Astrocyte (in vitro differentiated cells and primary cell): ENCODE measurements at regions not wholly inside any gene's neighbourhood (a gene's known extent, or its start where the extent isn't known, plus 50 kb on each side); places are given as distances from the start of the nearest gene placed in this dataset.

Source experiments
- DNase-seq: peaks from one replicate; pipeline ENCODE4 v3.0.0-alpha.2; 2010; ENCODE audit warnings: low read depth
- FAIRE-seq: peaks from 2 replicates; lab custom pipeline; 2011; peaks lifted over from hg19 to GRCh38; lab: Jason Lieb, UNC
- H2AFZ ChIP-seq: 2 replicates; pipeline ENCODE4 v1.6.0; 2012; ENCODE audit warnings: low read depth, low read length, inconsistent platforms
- H3K27ac ChIP-seq: 2 replicates; pipeline ENCODE4 v1.5.1; 2011; ENCODE audit warnings: low read depth, low read length, inconsistent platforms
- H3K27me3 ChIP-seq: 2 replicates; pipeline ENCODE4 v1.6.0; 2011; ENCODE audit warnings: low read length, inconsistent platforms; ENCODE audit not compliant: insufficient read depth
- H3K36me3 ChIP-seq: 2 replicates; pipeline ENCODE4 v1.5.1; 2011; ENCODE audit warnings: low read length, inconsistent platforms; ENCODE audit not compliant: insufficient read depth
- H3K4me1 ChIP-seq: 2 replicates; pipeline ENCODE4 v1.5.1; 2011; ENCODE audit warnings: low read length, inconsistent platforms; ENCODE audit not compliant: insufficient read depth
- H3K4me2 ChIP-seq: 2 replicates; pipeline ENCODE4 v1.6.0; 2012; ENCODE audit warnings: low read length, inconsistent platforms
- H3K4me3 ChIP-seq: 2 replicates; pipeline ENCODE4 v1.5.1; 2011; ENCODE audit warnings: low read depth, mild to moderate bottlenecking, low read length, inconsistent platforms; ENCODE audit not compliant: insufficient read depth
- H3K79me2 ChIP-seq: 2 replicates; pipeline ENCODE4 v1.6.0; 2012; ENCODE audit warnings: mild to moderate bottlenecking, low read length, inconsistent platforms; ENCODE audit not compliant: insufficient read depth
- H3K9ac ChIP-seq: 2 replicates; pipeline ENCODE4 v1.6.0; 2012; ENCODE audit warnings: mild to moderate bottlenecking, low read length, inconsistent platforms
- H3K9me3 ChIP-seq: 2 replicates; pipeline ENCODE4 v1.5.1; 2012; ENCODE audit warnings: low read depth, mild to moderate bottlenecking, low read length, inconsistent platforms; ENCODE audit not compliant: insufficient read depth
- H4K20me1 ChIP-seq: 2 replicates; pipeline ENCODE4 v1.6.0; 2012; ENCODE audit warnings: low read length, inconsistent platforms; ENCODE audit not compliant: insufficient read depth
- H3K27ac Mint-ChIP-seq: one replicate; pipeline ENCODE4 v1.8.0; 2021; ENCODE audit warnings: mild to moderate bottlenecking, mixed read lengths; ENCODE audit not compliant: unreplicated experiment
- H3K27me3 Mint-ChIP-seq: one replicate; pipeline ENCODE4 v1.8.0; 2021; ENCODE audit warnings: low read depth, mixed read lengths; ENCODE audit not compliant: unreplicated experiment
- H3K36me3 Mint-ChIP-seq: one replicate; pipeline ENCODE4 v1.8.0; 2021; ENCODE audit warnings: low read depth, mixed read lengths; ENCODE audit not compliant: unreplicated experiment
- H3K4me1 Mint-ChIP-seq: one replicate; pipeline ENCODE4 v1.8.0; 2021; ENCODE audit warnings: low read depth, mixed read lengths; ENCODE audit not compliant: unreplicated experiment
- H3K4me3 Mint-ChIP-seq: one replicate; pipeline ENCODE4 v1.8.0; 2021; ENCODE audit warnings: mild to moderate bottlenecking, moderate library complexity, mixed read lengths; ENCODE audit not compliant: unreplicated experiment
- H3K9me3 Mint-ChIP-seq: one replicate; pipeline ENCODE4 v1.8.0; 2021; ENCODE audit warnings: mild to moderate bottlenecking, mixed read lengths; ENCODE audit not compliant: unreplicated experiment
- EZH2 ChIP-seq: IDR thresholded peaks from 2 replicates; pipeline ENCODE4 v1.6.1; 2012; ENCODE audit warnings: mild to moderate bottlenecking, low read length, inconsistent platforms; ENCODE audit not compliant: insufficient read depth
- TF ChIP-seq, protein P1 (sequence below): IDR thresholded peaks from 2 replicates; pipeline ENCODE4 v1.5.1; 2011; ENCODE audit warnings: low read depth, mild to moderate bottlenecking, inconsistent platforms, low read length, moderate library complexity; ENCODE audit not compliant: insufficient read depth

DNA sequence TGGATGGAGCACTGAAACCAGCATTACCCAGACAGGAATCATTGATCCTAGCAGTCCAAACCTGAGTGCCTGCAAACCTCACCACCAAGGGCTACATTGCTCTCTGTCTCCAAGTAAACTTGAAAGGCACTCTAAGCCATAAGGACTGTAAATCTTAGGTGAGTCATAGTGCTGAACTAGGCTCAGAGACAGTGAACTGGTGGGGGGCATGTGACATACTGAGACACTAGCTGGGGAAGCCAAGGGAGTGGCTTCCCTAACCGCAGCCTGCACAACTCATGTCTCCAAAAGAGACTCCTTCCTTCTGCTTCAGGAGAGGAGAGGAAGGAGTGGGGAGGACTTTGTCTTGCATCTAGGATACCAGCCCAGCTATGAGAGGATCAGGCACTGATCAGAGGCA lies 235.5 kb upstream of the ACTRT1 start:
- H3K36me3 ChIP-seq: no peaks in the 10 kb centered on the region
- H3K4me2 ChIP-seq: no peak overlapping the region
- Mint-ChIP-seq H3K36me3 (no peaks in the 10 kb centered on the region), H3K27me3 (no peaks in the 10 kb centered on the region), H3K4me3 (no peak overlapping the region), H3K9me3 (no peaks in the 10 kb centered on the region), H3K27ac (no peak overlapping the region), H3K4me1 (peaks cover 1% of the 10 kb centered on the region)
- no peaks in the 10 kb centered on the region for H4K20me1 ChIP-seq
- no peak overlapping the region for H2AFZ ChIP-seq
- FAIRE-seq (no peak), DNase-seq (no peak)
- no peaks in the 10 kb centered on the region for H3K4me1 ChIP-seq
- H3K79me2 ChIP-seq: no peaks in the 10 kb centered on the region
- no peak overlapping the region for H3K27ac ChIP-seq
- no peak for TF ChIP-seq EZH2
- TF ChIP-seq, protein P1, sequence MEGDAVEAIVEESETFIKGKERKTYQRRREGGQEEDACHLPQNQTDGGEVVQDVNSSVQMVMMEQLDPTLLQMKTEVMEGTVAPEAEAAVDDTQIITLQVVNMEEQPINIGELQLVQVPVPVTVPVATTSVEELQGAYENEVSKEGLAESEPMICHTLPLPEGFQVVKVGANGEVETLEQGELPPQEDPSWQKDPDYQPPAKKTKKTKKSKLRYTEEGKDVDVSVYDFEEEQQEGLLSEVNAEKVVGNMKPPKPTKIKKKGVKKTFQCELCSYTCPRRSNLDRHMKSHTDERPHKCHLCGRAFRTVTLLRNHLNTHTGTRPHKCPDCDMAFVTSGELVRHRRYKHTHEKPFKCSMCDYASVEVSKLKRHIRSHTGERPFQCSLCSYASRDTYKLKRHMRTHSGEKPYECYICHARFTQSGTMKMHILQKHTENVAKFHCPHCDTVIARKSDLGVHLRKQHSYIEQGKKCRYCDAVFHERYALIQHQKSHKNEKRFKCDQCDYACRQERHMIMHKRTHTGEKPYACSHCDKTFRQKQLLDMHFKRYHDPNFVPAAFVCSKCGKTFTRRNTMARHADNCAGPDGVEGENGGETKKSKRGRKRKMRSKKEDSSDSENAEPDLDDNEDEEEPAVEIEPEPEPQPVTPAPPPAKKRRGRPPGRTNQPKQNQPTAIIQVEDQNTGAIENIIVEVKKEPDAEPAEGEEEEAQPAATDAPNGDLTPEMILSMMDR: no peak
- no peak overlapping the region for H3K4me3 ChIP-seq
- H3K9me3 ChIP-seq: no peaks in the 10 kb centered on the region
- H3K27me3 ChIP-seq: no peaks in the 10 kb centered on the region
- no peak overlapping the region for H3K9ac ChIP-seq

- no peaks in the 10 kb centered on the region for H4K20me1 ChIP-seq
- no peaks in the 10 kb centered on the region for H3K9me3 ChIP-seq
- DNase-seq (no peak), FAIRE-seq (no peak)
- Mint-ChIP-seq H3K36me3 (no peaks in the 10 kb centered on the region), H3K27me3 (no peaks in the 10 kb centered on the region), H3K4me1 (no peaks in the 10 kb centered on the region), H3K4me3 (no peak overlapping the region), H3K9me3 (no peaks in the 10 kb centered on the region), H3K27ac (no peak overlapping the region)
- H3K4me3 ChIP-seq: no peak overlapping the region
- H3K27ac ChIP-seq: no peak overlapping the region
- no peak overlapping the region for H3K9ac ChIP-seq
- no peaks in the 10 kb centered on the region for H3K36me3 ChIP-seq
- H3K27me3 ChIP-seq: no peaks in the 10 kb centered on the region
- TF ChIP-seq EZH2: no peak
- TF ChIP-seq, protein P1: no peak
- no peak overlapping the region for H2AFZ ChIP-seq
- H3K4me2 ChIP-seq: no peak overlapping the region
- H3K79me2 ChIP-seq: no peaks in the 10 kb centered on the region
- H3K4me1 ChIP-seq: no peaks in the 10 kb centered on the region
Observed at GRCh38 chrX:128250621-128251020, 198.4 kb upstream of the ACTRT1 start.

GRCh38 chrX:128216364-128216763 lies 164.2 kb upstream of the ACTRT1 start:
- no peak for FAIRE-seq
- Histone ChIP-seq H3K9ac (no peak overlapping the region), H3K4me1 (no peaks in the 10 kb centered on the region), H3K4me3 (no peak overlapping the region), H3K79me2 (no peaks in the 10 kb centered on the region), H3K36me3 (no peaks in the 10 kb centered on the region), H2AFZ (no peak overlapping the region), H3K9me3 (no peaks in the 10 kb centered on the region), H3K27me3 (no peaks in the 10 kb centered on the region), H4K20me1 (no peaks in the 10 kb centered on the region), H3K4me2 (no peak overlapping the region), H3K27ac (no peak overlapping the region)
- no peak for TF ChIP-seq EZH2
- TF ChIP-seq, protein P1: no peak
- H3K27me3 Mint-ChIP-seq: no peaks in the 10 kb centered on the region
- no peak overlapping the region for H3K27ac Mint-ChIP-seq
- DNase-seq: no peak
- H3K9me3 Mint-ChIP-seq: peaks cover 3% of the 10 kb centered on the region
- no peaks in the 10 kb centered on the region for H3K4me1 Mint-ChIP-seq
- H3K4me3 Mint-ChIP-seq: no peak overlapping the region
- H3K36me3 Mint-ChIP-seq: no peaks in the 10 kb centered on the region
